ENCODE measurements at regions not wholly inside any gene's neighbourhood (a gene's known extent, or its start where the extent isn't known, plus 50 kb on each side); places are given as distances from the start of the nearest gene placed in this dataset.

DNA sequence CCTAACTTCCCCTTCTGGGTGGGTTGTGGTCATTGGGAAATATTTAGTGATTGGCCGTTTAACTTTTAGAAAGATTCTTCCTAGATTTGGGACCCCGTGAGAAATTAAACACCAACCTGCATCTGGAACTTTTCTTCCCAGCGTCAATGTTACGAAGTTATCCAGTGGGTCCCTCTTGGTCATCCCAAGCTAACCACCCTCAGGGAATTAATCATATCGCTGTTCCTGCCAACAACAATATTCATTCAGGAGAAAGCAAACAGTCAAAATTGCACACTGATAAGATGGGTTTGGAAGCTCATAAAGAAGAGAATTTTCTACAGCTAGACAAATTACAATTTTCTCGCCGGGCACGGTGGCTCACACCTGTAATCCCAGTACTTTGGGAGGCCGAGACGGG is 121.2 kb upstream of the STX18 start:
- TF ChIP-seq CTCF (IDR thresholded peaks at IDR 0.05 in 8 of 11, conservative IDR thresholded peaks at IDR 0.05 in 3 of 11) (no peak), POLR2A (IDR thresholded peaks at IDR 0.05) (no peak), POLR2AphosphoS5 (IDR thresholded peaks at IDR 0.05) (no peak)

Data from spleen (tissue), 7 donors.